ENCODE measurements at regions not wholly inside any gene's neighbourhood (a gene's known extent, or its start where the extent isn't known, plus 50 kb on each side); places are given as distances from the start of the nearest gene placed in this dataset.

DNA sequence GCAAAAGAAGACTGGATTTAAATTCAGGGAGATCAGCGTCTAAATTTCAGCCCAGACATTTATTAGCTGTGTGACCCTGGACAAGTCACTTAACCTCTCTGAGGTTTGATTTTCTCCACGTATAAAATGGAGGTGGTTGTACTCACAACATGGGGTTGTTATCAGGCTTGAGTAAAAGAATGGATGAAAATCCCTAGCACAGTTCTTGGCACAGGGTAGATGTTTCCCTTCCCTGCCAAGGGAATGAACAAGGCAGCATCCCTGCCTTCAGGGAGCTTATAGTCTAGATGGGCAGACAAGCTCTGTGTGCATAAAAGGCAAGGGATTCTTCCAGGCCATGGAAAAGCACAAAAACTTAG is 50.2 kb upstream of the MRPS22 start:
- TF ChIP-seq POLR2AphosphoS5 (IDR thresholded peaks at IDR 0.05; ENCODE audit: low read depth, low read length) (no peak), TAF1 (IDR thresholded peaks at IDR 0.05; ENCODE audit: borderline replicate concordance, insufficient read depth, low read length) (no peak), FOXP2 (optimal IDR thresholded peaks at IDR 0.05; ENCODE audit: borderline replicate concordance, extremely low read depth, extremely low read length, insufficient read depth) (no peak), SIN3A (IDR thresholded peaks at IDR 0.05; ENCODE audit: borderline replicate concordance, insufficient read depth, low read length) (no peak)
- TF ChIP-seq, protein P1, sequence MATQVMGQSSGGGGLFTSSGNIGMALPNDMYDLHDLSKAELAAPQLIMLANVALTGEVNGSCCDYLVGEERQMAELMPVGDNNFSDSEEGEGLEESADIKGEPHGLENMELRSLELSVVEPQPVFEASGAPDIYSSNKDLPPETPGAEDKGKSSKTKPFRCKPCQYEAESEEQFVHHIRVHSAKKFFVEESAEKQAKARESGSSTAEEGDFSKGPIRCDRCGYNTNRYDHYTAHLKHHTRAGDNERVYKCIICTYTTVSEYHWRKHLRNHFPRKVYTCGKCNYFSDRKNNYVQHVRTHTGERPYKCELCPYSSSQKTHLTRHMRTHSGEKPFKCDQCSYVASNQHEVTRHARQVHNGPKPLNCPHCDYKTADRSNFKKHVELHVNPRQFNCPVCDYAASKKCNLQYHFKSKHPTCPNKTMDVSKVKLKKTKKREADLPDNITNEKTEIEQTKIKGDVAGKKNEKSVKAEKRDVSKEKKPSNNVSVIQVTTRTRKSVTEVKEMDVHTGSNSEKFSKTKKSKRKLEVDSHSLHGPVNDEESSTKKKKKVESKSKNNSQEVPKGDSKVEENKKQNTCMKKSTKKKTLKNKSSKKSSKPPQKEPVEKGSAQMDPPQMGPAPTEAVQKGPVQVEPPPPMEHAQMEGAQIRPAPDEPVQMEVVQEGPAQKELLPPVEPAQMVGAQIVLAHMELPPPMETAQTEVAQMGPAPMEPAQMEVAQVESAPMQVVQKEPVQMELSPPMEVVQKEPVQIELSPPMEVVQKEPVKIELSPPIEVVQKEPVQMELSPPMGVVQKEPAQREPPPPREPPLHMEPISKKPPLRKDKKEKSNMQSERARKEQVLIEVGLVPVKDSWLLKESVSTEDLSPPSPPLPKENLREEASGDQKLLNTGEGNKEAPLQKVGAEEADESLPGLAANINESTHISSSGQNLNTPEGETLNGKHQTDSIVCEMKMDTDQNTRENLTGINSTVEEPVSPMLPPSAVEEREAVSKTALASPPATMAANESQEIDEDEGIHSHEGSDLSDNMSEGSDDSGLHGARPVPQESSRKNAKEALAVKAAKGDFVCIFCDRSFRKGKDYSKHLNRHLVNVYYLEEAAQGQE (IDR thresholded peaks at IDR 0.05; ENCODE audit: insufficient read depth in 1 of 2, low read depth in 2 of 2, low read length in 2 of 2), result no peak
